CD4-positive, alpha-beta T cell (primary cell): ENCODE measurements at regions not wholly inside any gene's neighbourhood (a gene's known extent, or its start where the extent isn't known, plus 50 kb on each side); places are given as distances from the start of the nearest gene placed in this dataset.
A peak's percentile ranks its signal among the peaks of the same experiment; 100 is the strongest.

ENCODE experiments used
- ATAC-seq: fragments of 200-7000 bp; cut with Tn5 transposase; one replicate; pipeline ENCODE4 v1.10.0; 2022; ENCODE audit warnings: mild to moderate bottlenecking; ENCODE audit not compliant: poor library complexity
- CTCF ChIA-PET: fragments of 350-600 bp; sonication (Branson Sonifier 250); formaldehyde crosslinking; loops from one replicate; lab custom pipeline; 2021; ENCODE audit warnings: antibody characterized with exemption, inconsistent platforms; lab: Charles Lee
- POLR2A ChIA-PET: fragments of 350-600 bp; sonication (Branson Sonifier 250); formaldehyde crosslinking; loops from one replicate; lab custom pipeline; 2021; ENCODE audit warnings: antibody characterized with exemption, inconsistent platforms; lab: Charles Lee
- DNase-seq, 14 experiments: peaks; one replicate each; pipeline ENCODE4 v3.0.0-alpha.2; 2013 to 2020; ENCODE audit warnings: mixed read lengths in 2 of 14
- H3K27ac ChIP-seq, 2 donors: one replicate each; pipeline versions ENCODE4 v1.5.1 to v1.7.0; 2013; ENCODE audit warnings: low read length in 2 of 2, low read depth in 1 of 2, mild to moderate bottlenecking in 1 of 2
- H3K27me3 ChIP-seq, 2 experiments: 1 replicate in 1 of 2; 2 replicates in 1 of 2; pipeline versions ENCODE4 v1.6.1 to v1.7.0; 2013; ENCODE audit warnings: low read length in 2 of 2, control low read depth in 1 of 2, mild to moderate bottlenecking in 1 of 2, moderate library complexity in 1 of 2; ENCODE audit not compliant: insufficient read depth in 2 of 2, control insufficient read depth in 1 of 2
- H3K36me3 ChIP-seq: one replicate; pipeline ENCODE4 v1.6.1; 2013; ENCODE audit warnings: low read length, control low read depth; ENCODE audit not compliant: insufficient read depth
- H3K4me1 ChIP-seq: one replicate; pipeline ENCODE4 v1.6.1; 2013; ENCODE audit warnings: low read length, control low read depth; ENCODE audit not compliant: insufficient read depth
- H3K4me3 ChIP-seq: one replicate; pipeline ENCODE4 v1.5.1; 2013; ENCODE audit warnings: mild to moderate bottlenecking, low read length, moderate library complexity
- H3K9me3 ChIP-seq, 2 experiments: 1 replicate in 1 of 2; 2 replicates in 1 of 2; pipeline versions ENCODE4 v1.6.1 to v1.7.0; 2013; ENCODE audit warnings: low read length in 2 of 2, mild to moderate bottlenecking in 2 of 2, control low read depth in 1 of 2, moderate library complexity in 1 of 2; ENCODE audit not compliant: control insufficient read depth in 1 of 2, insufficient read depth in 1 of 2
- H3K27ac Mint-ChIP-seq: one replicate; pipeline ENCODE4 v1.8.0; 2020; ENCODE audit warnings: mixed read lengths
- H3K27me3 Mint-ChIP-seq: one replicate; pipeline ENCODE4 v1.8.0; 2021; ENCODE audit warnings: mixed read lengths
- H3K36me3 Mint-ChIP-seq: one replicate; pipeline ENCODE4 v1.8.0; 2021; ENCODE audit warnings: low read depth, mixed read lengths
- H3K4me1 Mint-ChIP-seq: one replicate; pipeline ENCODE4 v1.8.0; 2021; ENCODE audit warnings: low read depth, mixed read lengths
- H3K4me3 Mint-ChIP-seq: one replicate; pipeline ENCODE4 v1.8.0; 2020; ENCODE audit warnings: mild to moderate bottlenecking, mixed read lengths
- H3K9me3 Mint-ChIP-seq: one replicate; pipeline ENCODE4 v1.8.0; 2020; ENCODE audit warnings: mixed read lengths
- intact Hi-C, 2 experiments: fragments of 100-400 bp; cut with DNase I in 1 of 2; cut with micrococcal nuclease in 1 of 2; formaldehyde crosslinking; loops; one replicate each; pipeline versions ENCODE4 v1.15.1 to v1.9.0; 2023 to 2025; cut with DNase I, micrococcal nuclease
- TF ChIP-seq, protein P1 (sequence below): fragments of 200-600 bp; IDR thresholded peaks from one replicate; pipeline ENCODE4 v1.8.0; 2022; ENCODE audit warnings: antibody characterized with exemption, mild to moderate bottlenecking

DNA sequence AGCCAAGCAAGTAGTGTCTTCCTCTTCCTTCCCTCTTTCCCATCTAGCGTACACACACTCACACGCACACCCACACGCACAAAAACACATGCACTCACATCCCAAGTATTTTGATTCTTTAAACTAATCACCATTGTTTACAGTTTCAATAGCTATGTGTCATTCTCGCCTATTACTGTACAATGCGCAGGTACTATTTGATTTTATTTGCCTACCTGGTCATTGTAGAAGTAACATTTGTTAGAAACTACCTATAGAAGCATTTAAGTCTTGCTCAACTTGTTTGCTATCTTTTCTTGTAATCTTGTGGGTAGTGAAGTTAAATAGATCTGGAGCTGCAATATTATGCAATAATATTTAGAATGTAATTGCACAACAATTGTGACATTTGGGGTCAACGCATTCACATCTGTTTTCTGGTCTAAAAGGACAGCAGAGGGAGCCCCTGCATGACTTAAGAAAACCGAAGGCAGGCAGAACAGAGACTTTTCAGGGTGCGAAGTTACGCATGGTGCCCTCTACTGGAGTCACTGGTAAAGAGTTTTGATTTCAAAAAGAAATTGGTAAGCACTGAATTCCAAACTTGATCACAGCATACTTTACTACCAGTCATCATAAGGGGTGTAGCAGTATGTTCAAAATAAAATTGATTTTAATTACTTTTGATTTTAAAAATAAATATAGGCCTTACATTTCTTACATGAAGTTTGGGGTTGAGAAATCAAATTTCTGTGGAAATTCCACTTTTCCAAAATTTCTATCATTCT, 503.3 kb upstream of the FAM241A start:
- H3K4me1 Mint-ChIP-seq = no peaks in the 10 kb centered on the region
- TF ChIP-seq, protein P1, sequence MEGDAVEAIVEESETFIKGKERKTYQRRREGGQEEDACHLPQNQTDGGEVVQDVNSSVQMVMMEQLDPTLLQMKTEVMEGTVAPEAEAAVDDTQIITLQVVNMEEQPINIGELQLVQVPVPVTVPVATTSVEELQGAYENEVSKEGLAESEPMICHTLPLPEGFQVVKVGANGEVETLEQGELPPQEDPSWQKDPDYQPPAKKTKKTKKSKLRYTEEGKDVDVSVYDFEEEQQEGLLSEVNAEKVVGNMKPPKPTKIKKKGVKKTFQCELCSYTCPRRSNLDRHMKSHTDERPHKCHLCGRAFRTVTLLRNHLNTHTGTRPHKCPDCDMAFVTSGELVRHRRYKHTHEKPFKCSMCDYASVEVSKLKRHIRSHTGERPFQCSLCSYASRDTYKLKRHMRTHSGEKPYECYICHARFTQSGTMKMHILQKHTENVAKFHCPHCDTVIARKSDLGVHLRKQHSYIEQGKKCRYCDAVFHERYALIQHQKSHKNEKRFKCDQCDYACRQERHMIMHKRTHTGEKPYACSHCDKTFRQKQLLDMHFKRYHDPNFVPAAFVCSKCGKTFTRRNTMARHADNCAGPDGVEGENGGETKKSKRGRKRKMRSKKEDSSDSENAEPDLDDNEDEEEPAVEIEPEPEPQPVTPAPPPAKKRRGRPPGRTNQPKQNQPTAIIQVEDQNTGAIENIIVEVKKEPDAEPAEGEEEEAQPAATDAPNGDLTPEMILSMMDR = no peak
- Histone ChIP-seq H3K4me1 (no peaks in the 10 kb centered on the region), H3K27ac (no peak overlapping the region), H3K36me3 (no peaks in the 10 kb centered on the region), H3K4me3 (no peak overlapping the region), H3K27me3 (no peaks in the 10 kb centered on the region), H3K9me3 (no peaks in the 10 kb centered on the region)
- H3K27me3 Mint-ChIP-seq = no peaks in the 10 kb centered on the region
- H3K4me3 Mint-ChIP-seq = no peak overlapping the region
- H3K9me3 Mint-ChIP-seq = no peaks in the 10 kb centered on the region
- no peaks in the 10 kb centered on the region for H3K36me3 Mint-ChIP-seq
- CTCF ChIA-PET = no interaction called here
- intact Hi-C loops = no loop called here
- POLR2A ChIA-PET = no interaction called here
- ATAC-seq (no peak), DNase-seq (peak in 3 of 14 experiments; percentile 5 to 24 (median 17))
- H3K27ac Mint-ChIP-seq = no peak overlapping the region

DNA sequence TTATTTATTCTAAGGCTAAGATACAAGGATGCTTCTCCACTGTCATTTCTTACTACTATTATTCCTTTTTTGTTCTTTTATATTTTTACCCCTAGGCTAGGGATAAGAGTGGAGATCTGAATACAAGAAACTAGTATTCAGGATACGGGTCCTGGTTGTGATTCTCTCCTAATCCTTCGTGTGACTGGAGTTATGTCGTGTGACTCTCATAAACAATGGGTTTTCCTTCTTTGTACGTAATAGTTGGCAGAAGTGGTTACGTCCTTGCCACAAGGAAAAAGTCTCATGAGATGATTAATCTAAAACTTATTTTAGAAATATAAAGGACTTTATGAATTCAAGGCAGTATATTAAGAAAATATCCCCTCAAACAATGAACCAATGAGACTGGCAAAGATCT, 497.2 kb upstream of the FAM241A start:
- CTCF ChIA-PET = no interaction called here
- no peaks in the 10 kb centered on the region for H3K27me3 ChIP-seq
- Mint-ChIP-seq H3K27me3 (no peaks in the 10 kb centered on the region), H3K4me1 (no peaks in the 10 kb centered on the region), H3K27ac (no peak overlapping the region), H3K9me3 (peaks cover 2% of the 10 kb centered on the region), H3K4me3 (no peak overlapping the region), H3K36me3 (no peaks in the 10 kb centered on the region)
- no peaks in the 10 kb centered on the region for H3K36me3 ChIP-seq
- no peak for DNase-seq
- no peak overlapping the region for H3K4me3 ChIP-seq
- TF ChIP-seq, protein P1 = no peak
- POLR2A ChIA-PET = no interaction called here
- no peak for ATAC-seq
- intact Hi-C loops = no loop called here
- no peaks in the 10 kb centered on the region for H3K4me1 ChIP-seq
- H3K27ac ChIP-seq = no peak overlapping the region
- H3K9me3 ChIP-seq = no peaks in the 10 kb centered on the region

DNA sequence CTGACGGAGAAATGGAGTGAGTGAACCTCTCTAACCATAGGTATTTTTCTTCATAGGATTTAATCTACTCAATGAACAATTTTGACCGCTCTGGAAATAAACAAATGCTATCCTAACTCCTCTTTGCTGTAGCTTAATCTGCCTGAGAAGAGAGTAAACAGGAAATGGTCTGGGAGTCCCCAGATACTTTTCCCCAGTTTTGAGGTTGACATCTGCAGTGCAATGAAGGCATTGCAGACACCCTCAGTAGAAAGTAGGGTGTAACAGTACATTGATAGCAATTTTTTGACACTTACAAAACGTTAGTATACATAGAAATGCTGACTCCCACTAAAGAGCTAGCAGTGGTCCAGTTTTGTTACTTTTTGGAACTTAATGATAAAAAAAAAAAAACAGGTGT, 495.9 kb upstream of the FAM241A start:
- TF ChIP-seq, protein P1 = no peak
- no peaks in the 10 kb centered on the region for H3K27me3 Mint-ChIP-seq
- no peaks in the 10 kb centered on the region for H3K36me3 ChIP-seq
- no peak for DNase-seq
- peaks cover 2% of the 10 kb centered on the region for H3K9me3 Mint-ChIP-seq
- H3K4me3 ChIP-seq = no peak overlapping the region
- intact Hi-C loops = no loop called here
- no peaks in the 10 kb centered on the region for H3K9me3 ChIP-seq
- no peaks in the 10 kb centered on the region for H3K27me3 ChIP-seq
- no peaks in the 10 kb centered on the region for H3K4me1 ChIP-seq
- no peak overlapping the region for H3K27ac Mint-ChIP-seq
- no peaks in the 10 kb centered on the region for H3K4me1 Mint-ChIP-seq
- no peak for ATAC-seq
- H3K36me3 Mint-ChIP-seq = no peaks in the 10 kb centered on the region
- H3K4me3 Mint-ChIP-seq = no peak overlapping the region
- ChIA-PET POLR2A (no interaction called here), CTCF (no interaction called here)
- H3K27ac ChIP-seq = no peak overlapping the region
